Sigmoid colon (tissue), 3 donors: ENCODE measurements at regions not wholly inside any gene's neighbourhood (a gene's known extent, or its start where the extent isn't known, plus 50 kb on each side); places are given as distances from the start of the nearest gene placed in this dataset.

Source experiments
- CTCF ChIP-seq, 4 experiments: fragments of 450-650 bp in 3 of 4; fragments of 200-600 bp in 1 of 4; IDR thresholded peaks; one replicate each; pipeline ENCODE4 v1.5.1; 2016 to 2019; ENCODE audit warnings: antibody characterized with exemption in 4 of 4, mild to moderate bottlenecking in 3 of 4, moderate library complexity in 2 of 4
- POLR2A ChIP-seq, 2 donors: fragments of 450-650 bp; IDR thresholded peaks; one replicate each; pipeline ENCODE4 v1.6.1; 2016; ENCODE audit warnings: antibody characterized with exemption in 2 of 2, mild to moderate bottlenecking in 2 of 2, moderate library complexity in 2 of 2

DNA sequence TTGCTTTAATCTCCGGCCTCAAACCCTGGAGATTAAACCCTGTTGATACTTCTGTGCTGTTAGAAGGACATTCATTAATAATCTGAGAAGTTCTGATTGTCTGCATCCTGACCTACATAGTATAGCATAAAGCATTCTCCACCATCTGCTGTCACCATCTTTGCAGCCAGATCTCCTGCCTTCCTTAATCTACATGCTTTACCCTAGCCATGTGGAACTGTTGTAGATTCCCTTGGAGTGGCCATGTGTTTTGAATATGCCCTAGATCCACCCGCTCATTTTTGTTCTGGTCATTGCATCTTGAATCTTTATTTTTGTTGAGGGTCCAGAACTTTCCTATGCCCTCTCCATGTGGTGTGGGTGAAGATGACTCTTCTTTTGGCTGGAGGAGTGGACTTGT is 110.3 kb downstream of the OXSM start:
- TF ChIP-seq CTCF (IDR thresholded peaks at IDR 0.05) (no peak), POLR2A (IDR thresholded peaks at IDR 0.05) (no peak)
